Keratinocyte (primary cell): ENCODE measurements at regions not wholly inside any gene's neighbourhood (a gene's known extent, or its start where the extent isn't known, plus 50 kb on each side); places are given as distances from the start of the nearest gene placed in this dataset.

Experiments
- EZH2 ChIP-seq: IDR thresholded peaks from one replicate; pipeline ENCODE4 v1.6.1; 2012; ENCODE audit warnings: inconsistent platforms, mild to moderate bottlenecking, low read length, moderate library complexity
- TF ChIP-seq, protein P1 (sequence below), 3 experiments: IDR thresholded peaks in 1 of 3; conservative IDR thresholded peaks in 1 of 3; optimal IDR thresholded peaks in 1 of 3; 2 replicates in 2 of 3; 3 replicates in 1 of 3; pipeline versions ENCODE3 to v1.5.1; 2011; ENCODE audit warnings: low read length in 3 of 3, mild to moderate bottlenecking in 3 of 3, moderate library complexity in 2 of 3, control low read depth in 1 of 3, inconsistent platforms in 1 of 3; ENCODE audit not compliant: insufficient read depth in 2 of 3; ENCODE audit errors: extremely low read depth in 1 of 3

DNA sequence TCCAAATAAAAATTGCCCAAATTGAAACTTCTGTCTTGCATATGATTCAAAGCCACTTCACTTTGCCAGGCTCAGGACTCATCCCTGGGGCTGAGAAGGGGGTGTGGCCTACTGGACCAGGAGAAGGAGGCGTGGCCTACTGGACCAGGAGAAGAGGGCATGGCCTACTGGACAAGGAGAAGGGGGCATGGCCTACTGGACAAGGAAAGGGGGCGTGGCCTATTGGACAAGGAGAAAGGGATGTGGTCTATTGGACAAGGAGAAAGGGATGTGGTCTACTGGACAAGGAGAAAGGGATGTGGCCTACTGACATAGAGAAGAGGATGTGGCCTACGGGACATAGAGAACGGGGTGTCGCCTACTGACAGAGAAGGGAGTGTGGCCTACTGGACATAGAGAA lies 405.3 kb downstream of the RRAGC start:
- TF ChIP-seq EZH2: no peak
- TF ChIP-seq, protein P1, sequence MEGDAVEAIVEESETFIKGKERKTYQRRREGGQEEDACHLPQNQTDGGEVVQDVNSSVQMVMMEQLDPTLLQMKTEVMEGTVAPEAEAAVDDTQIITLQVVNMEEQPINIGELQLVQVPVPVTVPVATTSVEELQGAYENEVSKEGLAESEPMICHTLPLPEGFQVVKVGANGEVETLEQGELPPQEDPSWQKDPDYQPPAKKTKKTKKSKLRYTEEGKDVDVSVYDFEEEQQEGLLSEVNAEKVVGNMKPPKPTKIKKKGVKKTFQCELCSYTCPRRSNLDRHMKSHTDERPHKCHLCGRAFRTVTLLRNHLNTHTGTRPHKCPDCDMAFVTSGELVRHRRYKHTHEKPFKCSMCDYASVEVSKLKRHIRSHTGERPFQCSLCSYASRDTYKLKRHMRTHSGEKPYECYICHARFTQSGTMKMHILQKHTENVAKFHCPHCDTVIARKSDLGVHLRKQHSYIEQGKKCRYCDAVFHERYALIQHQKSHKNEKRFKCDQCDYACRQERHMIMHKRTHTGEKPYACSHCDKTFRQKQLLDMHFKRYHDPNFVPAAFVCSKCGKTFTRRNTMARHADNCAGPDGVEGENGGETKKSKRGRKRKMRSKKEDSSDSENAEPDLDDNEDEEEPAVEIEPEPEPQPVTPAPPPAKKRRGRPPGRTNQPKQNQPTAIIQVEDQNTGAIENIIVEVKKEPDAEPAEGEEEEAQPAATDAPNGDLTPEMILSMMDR (optimal IDR thresholded peaks at IDR 0.05 in 1 of 3, IDR thresholded peaks at IDR 0.05 in 1 of 3, conservative IDR thresholded peaks at IDR 0.05 in 1 of 3; ENCODE audit: extremely low read depth in 1 of 3, insufficient read depth in 2 of 3, low read length in 3 of 3): no peak
